ENCODE measurements at regions not wholly inside any gene's neighbourhood (a gene's known extent, or its start where the extent isn't known, plus 50 kb on each side); places are given as distances from the start of the nearest gene placed in this dataset.

GRCh38 chr2:2875831-2876230, 501.8 kb downstream of the EIPR1 start:
- Histone ChIP-seq H3K27ac (no peak overlapping the region), H3K4me1 (ENCODE audit: insufficient read depth) (no peaks in the 10 kb centered on the region), H3K4me3 (no peak overlapping the region), H3K36me3 (no peaks in the 10 kb centered on the region), H3K27me3 (no peaks in the 10 kb centered on the region), H3K9me3 (peaks cover 0 to 3% of the 10 kb centered on the region in 2 donors)
- TF ChIP-seq EP300 (IDR thresholded peaks at IDR 0.05) (no peak), CTCF (IDR thresholded peaks at IDR 0.05) (no peak), POLR2A (IDR thresholded peaks at IDR 0.05) (no peak)
- intact Hi-C loops (cut with DNase I): no loop called here
- DNase-seq: no peak
- WGBS, 3 donors: 86 to 90% (median 87%) methylated on average over 6 of the region's 6 CpGs

- H3K4me3 ChIP-seq: no peak overlapping the region
- H3K27ac ChIP-seq: no peak overlapping the region
- no peak for DNase-seq
- H3K27me3 ChIP-seq: no peaks in the 10 kb centered on the region
- H3K9me3 ChIP-seq: peaks cover 0 to 3% of the 10 kb centered on the region in 2 donors
- intact Hi-C loops (cut with DNase I): no loop called here
- no peaks in the 10 kb centered on the region for H3K4me1 ChIP-seq (ENCODE audit: insufficient read depth)
- no peaks in the 10 kb centered on the region for H3K36me3 ChIP-seq
- no peak for TF ChIP-seq POLR2A (IDR thresholded peaks at IDR 0.05)
- TF ChIP-seq EP300 (IDR thresholded peaks at IDR 0.05): no peak
- no peak for TF ChIP-seq CTCF (IDR thresholded peaks at IDR 0.05)
- WGBS, 3 donors: 89 to 92% (median 92%) methylated on average over 11 of the region's 11 CpGs
These were observed 502.3 kb downstream of the EIPR1 start for GRCh38 chr2:2875296-2875695.

- H3K4me1 ChIP-seq (ENCODE audit: insufficient read depth): no peaks in the 10 kb centered on the region
- H3K27ac ChIP-seq: no peak overlapping the region
- no peak overlapping the region for H3K4me3 ChIP-seq
- no peaks in the 10 kb centered on the region for H3K36me3 ChIP-seq
- no peaks in the 10 kb centered on the region for H3K27me3 ChIP-seq
- DNase-seq: no peak
- no peak for TF ChIP-seq POLR2A (IDR thresholded peaks at IDR 0.05)
- TF ChIP-seq CTCF (IDR thresholded peaks at IDR 0.05): no peak
- TF ChIP-seq EP300 (IDR thresholded peaks at IDR 0.05): no peak
- 82 to 93% (median 90%) methylated on average over 9 to 12 of the region's 12 CpGs for WGBS, 3 donors
- intact Hi-C loops (cut with DNase I): no loop called here
- peaks cover 0 to 3% of the 10 kb centered on the region in 2 donors for H3K9me3 ChIP-seq
These were observed 502.8 kb downstream of the EIPR1 start for GRCh38 chr2:2874805-2875204.

GRCh38 chr2:2874341-2874740, 503.3 kb downstream of the EIPR1 start:
- no peak for TF ChIP-seq EP300 (IDR thresholded peaks at IDR 0.05)
- Histone ChIP-seq H3K9me3 (peaks cover 0 to 3% of the 10 kb centered on the region in 2 donors), H3K4me1 (ENCODE audit: insufficient read depth) (no peaks in the 10 kb centered on the region), H3K36me3 (no peaks in the 10 kb centered on the region), H3K27ac (no peak overlapping the region), H3K27me3 (no peaks in the 10 kb centered on the region), H3K4me3 (no peak overlapping the region)
- no peak for DNase-seq
- WGBS, 3 donors: 88 to 95% (median 89%) methylated on average over 10 of the region's 10 CpGs
- intact Hi-C loops (cut with DNase I): no loop called here

- WGBS, 3 donors: 67 to 86% (median 71%) methylated on average over 7 of the region's 7 CpGs
- Histone ChIP-seq H3K27me3 (no peaks in the 10 kb centered on the region), H3K4me1 (ENCODE audit: insufficient read depth) (no peaks in the 10 kb centered on the region), H3K27ac (no peak overlapping the region), H3K4me3 (no peak overlapping the region), H3K36me3 (no peaks in the 10 kb centered on the region), H3K9me3 (peaks cover 0 to 3% of the 10 kb centered on the region in 2 donors)
- intact Hi-C loops (cut with DNase I): no loop called here
- no peak for DNase-seq
- TF ChIP-seq EP300 (IDR thresholded peaks at IDR 0.05): no peak
- TF ChIP-seq CTCF (IDR thresholded peaks at IDR 0.05): no peak
These were observed 504.2 kb downstream of the EIPR1 start for GRCh38 chr2:2873450-2873811.
